ENCODE measurements at regions not wholly inside any gene's neighbourhood (a gene's known extent, or its start where the extent isn't known, plus 50 kb on each side); places are given as distances from the start of the nearest gene placed in this dataset.

GRCh38 chr18:38966841-38967240, 1401.2 kb upstream of the CELF4 start:
- DNase-seq (ENCODE audit: low spot score), result no peak

GRCh38 chr18:38963943-38964660, 1398.5 kb upstream of the CELF4 start:
- DNase-seq (ENCODE audit: low spot score), result no peak

- no peak for DNase-seq (ENCODE audit: low spot score)
These were observed 1396.3 kb upstream of the CELF4 start for GRCh38 chr18:38961880-38962279.

- no peak for DNase-seq (ENCODE audit: low spot score)
These were observed 1392.1 kb upstream of the CELF4 start for GRCh38 chr18:38957736-38958135.

- no peak for DNase-seq (ENCODE audit: low spot score)
These were observed 1390.5 kb upstream of the CELF4 start for GRCh38 chr18:38956068-38956467.

- DNase-seq (ENCODE audit: low spot score), result no peak
These were observed 1386.0 kb upstream of the CELF4 start for GRCh38 chr18:38951633-38952032.

- no peak for DNase-seq (ENCODE audit: low spot score)
These were observed 1382.8 kb upstream of the CELF4 start for GRCh38 chr18:38948436-38948835.

- no peak for DNase-seq (ENCODE audit: low spot score)
These were observed 1378.9 kb upstream of the CELF4 start for GRCh38 chr18:38944446-38945024.

- no peak for DNase-seq (ENCODE audit: low spot score)
These were observed 1376.3 kb upstream of the CELF4 start for GRCh38 chr18:38941711-38942561.

- no peak for DNase-seq (ENCODE audit: low spot score)
These were observed 1375.4 kb upstream of the CELF4 start for GRCh38 chr18:38940863-38941531.

- DNase-seq (ENCODE audit: low spot score), result no peak
These were observed 1374.9 kb upstream of the CELF4 start for GRCh38 chr18:38940475-38940862.

- DNase-seq (ENCODE audit: low spot score), result no peak
These were observed 1368.4 kb upstream of the CELF4 start for GRCh38 chr18:38933910-38934510.

- DNase-seq (ENCODE audit: low spot score), result no peak
These were observed 1367.7 kb upstream of the CELF4 start for GRCh38 chr18:38933322-38933721.

GRCh38 chr18:38932752-38933151, 1367.2 kb upstream of the CELF4 start:
- no peak for DNase-seq (ENCODE audit: low spot score)

GRCh38 chr18:38931754-38932050, 1366.1 kb upstream of the CELF4 start:
- no peak for DNase-seq (ENCODE audit: low spot score)

GRCh38 chr18:38930881-38931753, 1365.5 kb upstream of the CELF4 start:
- DNase-seq (ENCODE audit: low spot score), result no peak

- DNase-seq (ENCODE audit: low spot score), result no peak
These were observed 1357.9 kb upstream of the CELF4 start for GRCh38 chr18:38923540-38923939.

GRCh38 chr18:38923126-38923525, 1357.5 kb upstream of the CELF4 start:
- DNase-seq (ENCODE audit: low spot score), result no peak

GRCh38 chr18:38909972-38910371, 1344.4 kb upstream of the CELF4 start:
- no peak for DNase-seq (ENCODE audit: low spot score)

- no peak for DNase-seq (ENCODE audit: low spot score)
These were observed 1337.2 kb upstream of the CELF4 start for GRCh38 chr18:38902796-38903195.

GRCh38 chr18:38900445-38900844, 1334.8 kb upstream of the CELF4 start:
- DNase-seq (ENCODE audit: low spot score), result no peak

All from AG08395 (cell line).